ENCODE measurements at regions not wholly inside any gene's neighbourhood (a gene's known extent, or its start where the extent isn't known, plus 50 kb on each side); places are given as distances from the start of the nearest gene placed in this dataset.

GRCh38 chr12:126228936-126229335 is 1163.7 kb downstream of the AACS start:
- Histone ChIP-seq H3K27me3 (replicated peaks in 1 of 4; ENCODE audit: control extremely low read depth in 1 of 4, control insufficient read depth in 3 of 4, insufficient read depth in 4 of 4, low read length in 3 of 4) (no peaks in the 10 kb centered on the region), H3K4me1 (ENCODE audit: control insufficient read depth in 2 of 2, insufficient read depth in 2 of 2, low read length in 2 of 2) (no peaks in the 10 kb centered on the region), H3K4me3 (ENCODE audit: control extremely low read depth in 1 of 5, extremely low read depth in 1 of 5, insufficient read depth in 1 of 5, low read depth in 2 of 5, low read length in 4 of 5) (no peak overlapping the region), H3K79me2 (ENCODE audit: control insufficient read depth, insufficient read depth, low read length) (no peaks in the 10 kb centered on the region), H3K4me2 (replicated peaks; ENCODE audit: low read depth, low read length, poor library complexity, severe bottlenecking) (no peak overlapping the region), H4K20me1 (ENCODE audit: control insufficient read depth, insufficient read depth, low read length, poor library complexity, severe bottlenecking) (no peaks in the 10 kb centered on the region), H3K27ac (ENCODE audit: low read length in 2 of 2) (no peak overlapping the region), H3K9me3 (ENCODE audit: control extremely low read depth in 1 of 3, control insufficient read depth in 2 of 3, insufficient read depth in 1 of 3, low read length in 2 of 3) (peaks cover 0 to 2% (median 0%) of the 10 kb centered on the region in 3 donors), H3K36me3 (replicated peaks in 1 of 2; ENCODE audit: control extremely low read depth in 1 of 2, control insufficient read depth in 1 of 2, extremely low read depth in 1 of 2, insufficient read depth in 2 of 2, low read length in 1 of 2) (no peaks in the 10 kb centered on the region), H3K9ac (ENCODE audit: low read length) (no peak overlapping the region), H2AFZ (ENCODE audit: insufficient read depth, low read depth, low read length, poor library complexity, severe bottlenecking) (no peak overlapping the region)
- TF ChIP-seq CTCF (IDR thresholded peaks at IDR 0.05) (no peak), EZH2 (IDR thresholded peaks at IDR 0.05; ENCODE audit: borderline replicate concordance, insufficient read depth, low read depth, low read length, poor library complexity, severe bottlenecking) (no peak)
- intact Hi-C loops (cut with micrococcal nuclease) = no loop called here
- Mint-ChIP-seq H3K27ac (no peak overlapping the region), H3K9me3 (ENCODE audit: insufficient read depth) (peaks cover 2% of the 10 kb centered on the region), H3K4me3 (no peak overlapping the region), H3K27me3 (no peaks in the 10 kb centered on the region), H3K4me1 (no peaks in the 10 kb centered on the region)
- CTCF ChIA-PET = no interaction called here
- no peak for ATAC-seq (ENCODE audit: low read depth)
- 75% methylated on average over 2 of the region's 2 CpGs for WGBS (ENCODE audit: insufficient coverage)
- no peak for DNase-seq
- POLR2A ChIA-PET = no interaction called here

GRCh38 chr12:126232711-126233110 is 1167.5 kb downstream of the AACS start:
- no peaks in the 10 kb centered on the region for H4K20me1 ChIP-seq (ENCODE audit: control insufficient read depth, insufficient read depth, low read length, poor library complexity, severe bottlenecking)
- H3K4me2 ChIP-seq (replicated peaks; ENCODE audit: low read depth, low read length, poor library complexity, severe bottlenecking) = no peak overlapping the region
- WGBS (ENCODE audit: insufficient coverage) = 100% methylated on average over 1 of the region's 3 CpGs
- POLR2A ChIA-PET = no interaction called here
- no peak overlapping the region for H3K4me3 ChIP-seq (ENCODE audit: control extremely low read depth in 1 of 5, extremely low read depth in 1 of 5, insufficient read depth in 1 of 5, low read depth in 2 of 5, low read length in 4 of 5)
- H2AFZ ChIP-seq (ENCODE audit: insufficient read depth, low read depth, low read length, poor library complexity, severe bottlenecking) = no peak overlapping the region
- Mint-ChIP-seq H3K4me1 (no peaks in the 10 kb centered on the region), H3K27ac (no peak overlapping the region), H3K9me3 (ENCODE audit: insufficient read depth) (no peaks in the 10 kb centered on the region), H3K4me3 (no peak overlapping the region), H3K27me3 (no peaks in the 10 kb centered on the region)
- no peaks in the 10 kb centered on the region for H3K79me2 ChIP-seq (ENCODE audit: control insufficient read depth, insufficient read depth, low read length)
- H3K4me1 ChIP-seq (ENCODE audit: control insufficient read depth in 2 of 2, insufficient read depth in 2 of 2, low read length in 2 of 2) = no peaks in the 10 kb centered on the region
- H3K36me3 ChIP-seq (replicated peaks in 1 of 2; ENCODE audit: control extremely low read depth in 1 of 2, control insufficient read depth in 1 of 2, extremely low read depth in 1 of 2, insufficient read depth in 2 of 2, low read length in 1 of 2) = no peaks in the 10 kb centered on the region
- H3K9me3 ChIP-seq (ENCODE audit: control extremely low read depth in 1 of 3, control insufficient read depth in 2 of 3, insufficient read depth in 1 of 3, low read length in 2 of 3) = peaks cover 0 to 2% (median 0%) of the 10 kb centered on the region in 3 donors
- no peak overlapping the region for H3K9ac ChIP-seq (ENCODE audit: low read length)
- intact Hi-C loops (cut with micrococcal nuclease) = no loop called here
- ATAC-seq (ENCODE audit: low read depth) = no peak
- CTCF ChIA-PET = no interaction called here
- DNase-seq = no peak
- TF ChIP-seq EZH2 (IDR thresholded peaks at IDR 0.05; ENCODE audit: borderline replicate concordance, insufficient read depth, low read depth, low read length, poor library complexity, severe bottlenecking) (no peak), CTCF (IDR thresholded peaks at IDR 0.05) (no peak)
- H3K27ac ChIP-seq (ENCODE audit: low read length in 2 of 2) = no peak overlapping the region
- H3K27me3 ChIP-seq (replicated peaks in 1 of 4; ENCODE audit: control extremely low read depth in 1 of 4, control insufficient read depth in 3 of 4, insufficient read depth in 4 of 4, low read length in 3 of 4) = no peaks in the 10 kb centered on the region

All from B cell (primary cell).